C4-2B (cell line): ENCODE measurements at regions not wholly inside any gene's neighbourhood (a gene's known extent, or its start where the extent isn't known, plus 50 kb on each side); places are given as distances from the start of the nearest gene placed in this dataset.

Experiments
- ZFX ChIP-seq: fragments of 450-650 bp; IDR thresholded peaks from 2 replicates; pipeline ENCODE4 v1.6.1; 2017
- TF ChIP-seq, protein P1 (sequence below): fragments of 450-650 bp; conservative IDR thresholded peaks from 2 replicates; pipeline ENCODE4 v1.5.1; 2017; ENCODE audit warnings: mild to moderate bottlenecking

DNA sequence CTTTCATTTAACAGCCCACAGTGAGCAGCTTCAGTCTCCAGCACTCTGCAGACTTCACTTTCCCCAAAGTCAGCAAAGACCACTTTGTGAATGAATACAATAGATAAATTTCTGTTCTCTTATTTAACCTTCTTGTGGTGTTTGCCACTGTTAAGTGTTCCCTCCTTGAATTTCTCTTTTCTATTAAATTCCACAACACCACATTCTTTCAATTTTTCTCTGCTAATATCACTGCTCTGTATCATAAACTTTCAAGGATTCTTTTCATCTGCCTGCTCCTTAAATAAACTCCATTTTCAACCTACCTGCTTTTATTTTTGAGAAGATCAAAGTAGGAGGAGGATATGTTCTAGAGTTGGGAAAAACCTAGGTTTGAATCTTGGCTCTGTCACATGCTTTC, 739.5 kb upstream of the GRAMD2B start:
- TF ChIP-seq, protein P1, sequence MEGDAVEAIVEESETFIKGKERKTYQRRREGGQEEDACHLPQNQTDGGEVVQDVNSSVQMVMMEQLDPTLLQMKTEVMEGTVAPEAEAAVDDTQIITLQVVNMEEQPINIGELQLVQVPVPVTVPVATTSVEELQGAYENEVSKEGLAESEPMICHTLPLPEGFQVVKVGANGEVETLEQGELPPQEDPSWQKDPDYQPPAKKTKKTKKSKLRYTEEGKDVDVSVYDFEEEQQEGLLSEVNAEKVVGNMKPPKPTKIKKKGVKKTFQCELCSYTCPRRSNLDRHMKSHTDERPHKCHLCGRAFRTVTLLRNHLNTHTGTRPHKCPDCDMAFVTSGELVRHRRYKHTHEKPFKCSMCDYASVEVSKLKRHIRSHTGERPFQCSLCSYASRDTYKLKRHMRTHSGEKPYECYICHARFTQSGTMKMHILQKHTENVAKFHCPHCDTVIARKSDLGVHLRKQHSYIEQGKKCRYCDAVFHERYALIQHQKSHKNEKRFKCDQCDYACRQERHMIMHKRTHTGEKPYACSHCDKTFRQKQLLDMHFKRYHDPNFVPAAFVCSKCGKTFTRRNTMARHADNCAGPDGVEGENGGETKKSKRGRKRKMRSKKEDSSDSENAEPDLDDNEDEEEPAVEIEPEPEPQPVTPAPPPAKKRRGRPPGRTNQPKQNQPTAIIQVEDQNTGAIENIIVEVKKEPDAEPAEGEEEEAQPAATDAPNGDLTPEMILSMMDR, result no peak
- no peak for TF ChIP-seq ZFX
